Lung (tissue), 11 donors: ENCODE measurements at regions not wholly inside any gene's neighbourhood (a gene's known extent, or its start where the extent isn't known, plus 50 kb on each side); places are given as distances from the start of the nearest gene placed in this dataset.

ENCODE experiments used
- ATAC-seq: fragments of 200-7000 bp; cut with Tn5 transposase; one replicate; pipeline ENCODE4 v1.9.1; 2020; ENCODE audit warnings: moderate number of reproducible peaks; ENCODE audit not compliant: insufficient read depth, low FRiP score
- DNase-seq, 3 donors: peaks; one replicate each; pipeline ENCODE4 v3.0.0-alpha.2; 2013 to 2017
- H3K27ac ChIP-seq, 2 donors: one replicate each; pipeline ENCODE4 v1.5.1; 2013; ENCODE audit warnings: mild to moderate bottlenecking in 2 of 2, moderate library complexity in 2 of 2, control low read depth in 1 of 2, inconsistent platforms in 1 of 2, low read depth in 1 of 2, low read length in 1 of 2
- H3K27me3 ChIP-seq, 3 donors: one replicate each; pipeline ENCODE4 v1.5.1; 2013; ENCODE audit warnings: low read length in 2 of 3; ENCODE audit not compliant: control insufficient read depth in 3 of 3, insufficient read depth in 3 of 3
- H3K36me3 ChIP-seq, 4 donors: one replicate each; pipeline ENCODE4 v1.5.1; 2013; ENCODE audit warnings: low read length in 4 of 4, mild to moderate bottlenecking in 1 of 4, moderate library complexity in 1 of 4; ENCODE audit not compliant: control insufficient read depth in 4 of 4, insufficient read depth in 4 of 4
- H3K4me1 ChIP-seq, 5 donors: one replicate each; pipeline ENCODE4 v1.5.1; 2013; ENCODE audit warnings: low read length in 5 of 5, mild to moderate bottlenecking in 2 of 5, moderate library complexity in 1 of 5; ENCODE audit not compliant: control insufficient read depth in 5 of 5, insufficient read depth in 5 of 5
- H3K4me3 ChIP-seq: one replicate; pipeline ENCODE4 v1.5.1; 2013; ENCODE audit warnings: mild to moderate bottlenecking, control low read depth, moderate library complexity
- H3K9ac ChIP-seq, 2 donors: one replicate each; pipeline ENCODE4 v1.5.1; 2013; ENCODE audit warnings: low read length in 2 of 2, control low read depth in 1 of 2; ENCODE audit not compliant: insufficient read depth in 1 of 2
- H3K9me3 ChIP-seq, 4 donors: one replicate each; pipeline ENCODE4 v1.5.1; 2013; ENCODE audit warnings: low read length in 3 of 4, mild to moderate bottlenecking in 1 of 4, moderate library complexity in 1 of 4; ENCODE audit not compliant: control insufficient read depth in 4 of 4, insufficient read depth in 3 of 4
- WGBS, 2 donors: extraction: QIAGEN DNeasy Blood & Tissue Kit; methylation state at CpG; one replicate each; pipeline ENCODE4 v1.1.7; 2013; 5-methylcytosine and 5-hydroxymethylcytosine counted together
- TF ChIP-seq, protein P1 (sequence below): IDR thresholded peaks from 2 replicates; pipeline ENCODE4 v1.5.1; 2012; ENCODE audit warnings: mild to moderate bottlenecking; ENCODE audit errors: control extremely low read depth, extremely low read depth
- donor health status: control.
- donor health status: control.
- donor health status: Bipolar disorder and iron deficiency.
- donor health status: healthy.
- donor health status: DM: yes; HTN: yes; CAD: no.

DNA sequence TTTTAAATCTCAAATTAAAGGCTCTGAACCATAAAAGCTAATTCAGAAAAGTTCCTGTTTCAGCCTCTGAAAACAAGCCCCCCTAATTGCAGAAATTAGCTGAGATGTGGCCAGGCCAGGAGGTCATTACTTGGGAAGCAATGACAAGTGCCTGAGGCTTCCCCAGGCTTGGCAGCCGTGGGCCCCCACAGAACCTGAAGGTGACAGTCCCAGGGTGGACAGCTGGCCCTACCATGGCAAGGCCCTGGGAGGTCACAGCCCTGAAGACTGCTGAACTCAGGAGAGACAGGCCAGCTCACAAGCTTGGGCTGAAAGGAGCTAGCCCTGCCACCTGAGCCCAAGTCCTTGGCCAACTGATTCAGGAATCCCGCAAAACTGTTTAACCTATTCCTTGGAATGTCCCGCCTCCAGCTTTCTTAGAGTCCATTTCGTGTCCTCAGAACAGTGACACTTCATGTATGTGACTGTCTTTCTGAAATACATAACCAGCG is 54.3 kb upstream of the PKDCC start:
- no peaks in the 10 kb centered on the region for H3K27me3 ChIP-seq
- H3K27ac ChIP-seq, result no peak overlapping the region
- H3K9ac ChIP-seq, result no peak overlapping the region
- peaks cover 0 to 6% (median 0%) of the 10 kb centered on the region in 4 donors for H3K9me3 ChIP-seq
- TF ChIP-seq, protein P1, sequence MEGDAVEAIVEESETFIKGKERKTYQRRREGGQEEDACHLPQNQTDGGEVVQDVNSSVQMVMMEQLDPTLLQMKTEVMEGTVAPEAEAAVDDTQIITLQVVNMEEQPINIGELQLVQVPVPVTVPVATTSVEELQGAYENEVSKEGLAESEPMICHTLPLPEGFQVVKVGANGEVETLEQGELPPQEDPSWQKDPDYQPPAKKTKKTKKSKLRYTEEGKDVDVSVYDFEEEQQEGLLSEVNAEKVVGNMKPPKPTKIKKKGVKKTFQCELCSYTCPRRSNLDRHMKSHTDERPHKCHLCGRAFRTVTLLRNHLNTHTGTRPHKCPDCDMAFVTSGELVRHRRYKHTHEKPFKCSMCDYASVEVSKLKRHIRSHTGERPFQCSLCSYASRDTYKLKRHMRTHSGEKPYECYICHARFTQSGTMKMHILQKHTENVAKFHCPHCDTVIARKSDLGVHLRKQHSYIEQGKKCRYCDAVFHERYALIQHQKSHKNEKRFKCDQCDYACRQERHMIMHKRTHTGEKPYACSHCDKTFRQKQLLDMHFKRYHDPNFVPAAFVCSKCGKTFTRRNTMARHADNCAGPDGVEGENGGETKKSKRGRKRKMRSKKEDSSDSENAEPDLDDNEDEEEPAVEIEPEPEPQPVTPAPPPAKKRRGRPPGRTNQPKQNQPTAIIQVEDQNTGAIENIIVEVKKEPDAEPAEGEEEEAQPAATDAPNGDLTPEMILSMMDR, result no peak
- 87 to 97% methylated on average over 5 of the region's 5 CpGs for WGBS, 2 donors
- DNase-seq, result no peak
- no peaks in the 10 kb centered on the region for H3K36me3 ChIP-seq
- peaks cover 0 to 15% (median 5%) of the 10 kb centered on the region in 5 donors for H3K4me1 ChIP-seq
- no peak overlapping the region for H3K4me3 ChIP-seq
- ATAC-seq, result no peak

DNA sequence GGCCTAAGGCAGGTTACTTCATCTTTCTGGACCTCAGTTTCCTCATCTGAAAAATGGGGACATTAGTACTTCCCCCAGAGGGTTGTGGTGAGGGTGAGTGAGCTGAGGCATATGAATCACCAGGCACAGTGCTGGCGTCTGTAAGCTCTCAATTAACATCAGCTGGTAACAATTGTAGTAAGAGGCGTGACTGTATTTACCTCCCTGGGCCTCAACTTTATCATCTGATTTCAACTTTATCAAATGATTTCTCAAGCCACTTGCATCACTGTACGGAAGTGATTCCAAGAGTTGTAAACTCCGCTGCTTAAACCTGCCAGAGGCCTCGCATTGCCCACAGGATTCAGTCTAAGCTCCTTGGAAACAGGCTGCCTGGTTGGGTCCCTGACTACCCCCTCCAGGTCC is 53.6 kb upstream of the PKDCC start:
- no peaks in the 10 kb centered on the region for H3K36me3 ChIP-seq
- H3K4me1 ChIP-seq, result peaks cover 0 to 23% (median 13%) of the 10 kb centered on the region in 5 donors
- WGBS, 2 donors, result 89 to 94% methylated on average over 5 of the region's 5 CpGs
- no peak overlapping the region for H3K4me3 ChIP-seq
- ATAC-seq (no peak), DNase-seq (no peak)
- H3K9ac ChIP-seq, result no peak overlapping the region
- H3K27ac ChIP-seq, result no peak overlapping the region
- TF ChIP-seq, protein P1, result no peak
- H3K27me3 ChIP-seq, result no peaks in the 10 kb centered on the region
- H3K9me3 ChIP-seq, result peaks cover 0 to 6% (median 0%) of the 10 kb centered on the region in 4 donors

DNA sequence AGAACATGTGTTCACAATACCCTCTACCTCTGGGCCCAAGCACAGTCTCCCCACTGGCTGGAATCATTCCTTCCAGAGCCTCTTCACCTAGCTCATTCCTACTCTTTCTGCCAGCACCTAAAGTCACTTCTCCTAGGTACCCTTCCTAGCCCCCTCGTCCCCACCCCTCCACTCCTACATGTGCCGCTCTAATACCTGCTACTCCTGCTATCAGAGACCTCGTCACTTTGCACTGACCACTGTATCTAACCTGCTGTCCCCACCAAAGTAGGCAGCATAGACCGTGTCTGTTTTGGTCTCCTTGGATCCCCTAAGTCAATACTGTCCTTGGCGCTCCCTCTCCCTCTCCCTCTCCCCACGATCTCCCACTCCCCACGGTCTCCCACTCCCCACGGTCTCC is 53.2 kb upstream of the PKDCC start:
- H3K36me3 ChIP-seq, result no peaks in the 10 kb centered on the region
- H3K4me3 ChIP-seq, result no peak overlapping the region
- peaks cover 0 to 6% (median 0%) of the 10 kb centered on the region in 4 donors for H3K9me3 ChIP-seq
- no peak overlapping the region for H3K27ac ChIP-seq
- DNase-seq (no peak), ATAC-seq (no peak)
- H3K4me1 ChIP-seq, result peaks cover 0 to 24% (median 14%) of the 10 kb centered on the region in 5 donors
- H3K27me3 ChIP-seq, result no peaks in the 10 kb centered on the region
- WGBS, 2 donors, result 95 to 97% methylated on average over 8 of the region's 8 CpGs
- TF ChIP-seq, protein P1, result no peak
- no peak overlapping the region for H3K9ac ChIP-seq

DNA sequence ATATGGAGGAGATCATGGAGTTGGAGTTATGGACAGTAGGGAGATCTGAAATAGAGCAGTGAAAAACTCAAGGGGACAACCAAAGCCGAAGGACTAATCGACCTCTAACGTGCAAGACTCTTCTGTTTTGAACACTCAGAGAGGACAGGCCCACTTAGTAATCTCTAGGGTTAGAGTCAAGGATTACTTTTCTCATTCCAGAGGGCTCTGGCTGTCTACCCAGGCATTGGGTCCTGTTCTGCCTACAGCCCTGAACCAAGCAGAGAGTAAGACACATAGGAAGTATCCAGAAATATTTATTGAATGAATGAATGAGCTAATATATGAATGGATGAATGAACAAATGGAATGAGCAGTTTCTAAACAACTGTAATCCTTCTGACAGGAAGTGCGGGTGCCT is 50.3 kb upstream of the PKDCC start:
- Histone ChIP-seq H3K27me3 (no peaks in the 10 kb centered on the region), H3K27ac (no peak overlapping the region), H3K4me1 (peaks cover 0 to 16% (median 9%) of the 10 kb centered on the region in 5 donors), H3K9me3 (peaks cover 0 to 8% (median 0%) of the 10 kb centered on the region in 4 donors), H3K4me3 (no peak overlapping the region), H3K36me3 (no peaks in the 10 kb centered on the region), H3K9ac (no peak overlapping the region)
- no peak for DNase-seq
- ATAC-seq, result no peak
- TF ChIP-seq, protein P1, result no peak
- WGBS, 2 donors, result 84 to 90% methylated on average over 4 of the region's 4 CpGs
